GM10248 (cell line): ENCODE measurements at regions not wholly inside any gene's neighbourhood (a gene's known extent, or its start where the extent isn't known, plus 50 kb on each side); places are given as distances from the start of the nearest gene placed in this dataset.

Experiments used
- CTCF ChIA-PET: fragments of 300-600 bp; sonication (Branson Sonifier 250); formaldehyde crosslinking; extraction: SDS; loops from one replicate; lab custom pipeline; 2021; ENCODE audit warnings: antibody characterized with exemption; lab: Yijun Ruan, JAX
- POLR2A ChIA-PET: fragments of 350-650 bp; sonication (Branson Sonifier 250); formaldehyde crosslinking; extraction: SDS; loops from one replicate; lab custom pipeline; 2020; ENCODE audit warnings: antibody characterized with exemption; lab: Yijun Ruan, JAX
- DNase-seq: peaks from one replicate; pipeline ENCODE4 v3.0.0; 2012; ENCODE audit errors: extremely low spot score
- TF ChIP-seq, protein P1 (sequence below): IDR thresholded peaks from 2 replicates; pipeline ENCODE4 v1.5.1; 2012; ENCODE audit warnings: mild to moderate bottlenecking, low read depth; ENCODE audit errors: extremely low read depth, missing control alignments, control extremely low read depth

DNA sequence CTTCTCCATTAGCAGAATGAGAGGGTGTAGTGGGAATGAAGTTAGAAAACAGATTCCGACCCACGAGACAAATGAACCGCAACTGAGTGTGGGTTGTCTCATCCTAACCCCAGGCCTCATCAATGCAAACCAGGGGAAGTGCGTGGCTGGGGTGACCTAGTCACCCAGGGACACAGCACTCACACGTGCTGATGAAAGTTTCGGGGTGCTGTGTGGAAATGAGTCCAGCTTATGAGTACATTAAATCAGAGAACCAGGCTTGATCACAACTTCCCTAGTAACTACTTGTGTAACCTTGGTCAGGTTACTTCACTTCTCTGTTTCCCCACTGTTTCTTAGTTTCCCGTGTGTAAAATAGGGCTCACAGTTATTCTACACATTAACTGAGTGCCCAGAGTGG is 95.4 kb upstream of the CDKN3 start:
- ChIA-PET CTCF (no interaction called here), POLR2A (no interaction called here)
- no peak for DNase-seq
- TF ChIP-seq, protein P1, sequence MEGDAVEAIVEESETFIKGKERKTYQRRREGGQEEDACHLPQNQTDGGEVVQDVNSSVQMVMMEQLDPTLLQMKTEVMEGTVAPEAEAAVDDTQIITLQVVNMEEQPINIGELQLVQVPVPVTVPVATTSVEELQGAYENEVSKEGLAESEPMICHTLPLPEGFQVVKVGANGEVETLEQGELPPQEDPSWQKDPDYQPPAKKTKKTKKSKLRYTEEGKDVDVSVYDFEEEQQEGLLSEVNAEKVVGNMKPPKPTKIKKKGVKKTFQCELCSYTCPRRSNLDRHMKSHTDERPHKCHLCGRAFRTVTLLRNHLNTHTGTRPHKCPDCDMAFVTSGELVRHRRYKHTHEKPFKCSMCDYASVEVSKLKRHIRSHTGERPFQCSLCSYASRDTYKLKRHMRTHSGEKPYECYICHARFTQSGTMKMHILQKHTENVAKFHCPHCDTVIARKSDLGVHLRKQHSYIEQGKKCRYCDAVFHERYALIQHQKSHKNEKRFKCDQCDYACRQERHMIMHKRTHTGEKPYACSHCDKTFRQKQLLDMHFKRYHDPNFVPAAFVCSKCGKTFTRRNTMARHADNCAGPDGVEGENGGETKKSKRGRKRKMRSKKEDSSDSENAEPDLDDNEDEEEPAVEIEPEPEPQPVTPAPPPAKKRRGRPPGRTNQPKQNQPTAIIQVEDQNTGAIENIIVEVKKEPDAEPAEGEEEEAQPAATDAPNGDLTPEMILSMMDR, result no peak

DNA sequence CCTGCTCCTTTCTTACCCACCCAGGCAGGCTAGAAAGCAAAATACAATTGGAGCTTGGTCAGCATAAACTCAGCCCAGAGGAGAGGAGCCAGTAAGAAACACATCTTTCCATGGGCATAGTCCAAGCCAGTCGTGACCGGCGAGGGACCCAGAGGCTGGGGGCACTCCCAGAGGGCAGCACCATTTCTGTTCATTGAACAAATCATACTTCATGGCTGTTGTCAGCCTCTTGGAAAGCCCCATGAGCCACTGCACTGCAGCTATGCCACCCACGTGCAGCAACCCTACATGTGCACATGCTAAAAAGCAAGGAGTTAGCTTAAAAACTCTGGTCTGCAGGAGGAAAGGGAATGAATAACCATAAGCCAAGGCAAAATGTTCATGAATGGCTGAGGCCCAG is 90.0 kb upstream of the CDKN3 start:
- no peak for DNase-seq
- CTCF ChIA-PET, result interaction anchor here (0.8 to 3.2 kb wide), 3 partner anchors 14 to 41 kb away, joined by 4 to 9 read pairs (median 9); no protein-coding TSS in a partner anchor
- TF ChIP-seq, protein P1, result no peak
- POLR2A ChIA-PET, result no interaction called here

- DNase-seq, result no peak
- TF ChIP-seq, protein P1, result no peak
- ChIA-PET POLR2A (no interaction called here), CTCF (no interaction called here)
Measured at GRCh38 chr14:54309615-54310014, 87.2 kb upstream of the CDKN3 start.

GRCh38 chr14:54310151-54310850 is 86.5 kb upstream of the CDKN3 start:
- ChIA-PET POLR2A (no interaction called here), CTCF (interaction anchor here (1.6 kb wide), 1 partner anchor 38 kb away, joined by 5 read pairs; no protein-coding TSS in a partner anchor)
- TF ChIP-seq, protein P1, result no peak
- DNase-seq, result no peak

DNA sequence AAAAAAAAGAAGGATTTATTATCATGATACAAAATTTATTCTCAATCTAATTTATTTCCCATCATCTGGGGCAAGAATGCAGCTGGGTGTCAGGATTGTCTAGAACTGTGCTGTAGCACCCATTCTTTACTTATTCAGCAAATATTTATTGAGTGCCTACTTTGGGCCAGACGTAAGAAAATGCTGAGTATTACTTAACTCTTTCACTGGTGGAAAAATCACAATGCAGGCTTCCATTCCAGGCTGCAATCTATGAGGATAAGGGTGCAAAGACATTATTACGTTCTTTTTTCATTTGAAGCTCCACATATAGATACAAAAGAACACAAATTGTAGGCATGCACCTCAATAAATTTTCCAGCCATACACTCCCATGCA is 86.0 kb upstream of the CDKN3 start:
- no peak for DNase-seq
- POLR2A ChIA-PET, result no interaction called here
- TF ChIP-seq, protein P1, result no peak
- CTCF ChIA-PET, result interaction anchor here (1.6 kb wide), 1 partner anchor 37 kb away, joined by 5 read pairs; no protein-coding TSS in a partner anchor

- TF ChIP-seq, protein P1, result no peak
- ChIA-PET POLR2A (no interaction called here), CTCF (no interaction called here)
- no peak for DNase-seq
Measured at GRCh38 chr14:54312166-54312801, 84.5 kb upstream of the CDKN3 start.
